Astrocyte (in vitro differentiated cells and primary cell): ENCODE measurements at regions not wholly inside any gene's neighbourhood (a gene's known extent, or its start where the extent isn't known, plus 50 kb on each side); places are given as distances from the start of the nearest gene placed in this dataset.

Source experiments
- DNase-seq: peaks from one replicate; pipeline ENCODE4 v3.0.0-alpha.2; 2010; ENCODE audit warnings: low read depth
- FAIRE-seq: peaks from 2 replicates; lab custom pipeline; 2011; peaks lifted over from hg19 to GRCh38; lab: Jason Lieb, UNC
- H2AFZ ChIP-seq: 2 replicates; pipeline ENCODE4 v1.6.0; 2012; ENCODE audit warnings: low read depth, low read length, inconsistent platforms
- H3K27ac ChIP-seq: 2 replicates; pipeline ENCODE4 v1.5.1; 2011; ENCODE audit warnings: low read depth, low read length, inconsistent platforms
- H3K27me3 ChIP-seq: 2 replicates; pipeline ENCODE4 v1.6.0; 2011; ENCODE audit warnings: low read length, inconsistent platforms; ENCODE audit not compliant: insufficient read depth
- H3K36me3 ChIP-seq: 2 replicates; pipeline ENCODE4 v1.5.1; 2011; ENCODE audit warnings: low read length, inconsistent platforms; ENCODE audit not compliant: insufficient read depth
- H3K4me1 ChIP-seq: 2 replicates; pipeline ENCODE4 v1.5.1; 2011; ENCODE audit warnings: low read length, inconsistent platforms; ENCODE audit not compliant: insufficient read depth
- H3K4me2 ChIP-seq: 2 replicates; pipeline ENCODE4 v1.6.0; 2012; ENCODE audit warnings: low read length, inconsistent platforms
- H3K4me3 ChIP-seq: 2 replicates; pipeline ENCODE4 v1.5.1; 2011; ENCODE audit warnings: low read depth, mild to moderate bottlenecking, low read length, inconsistent platforms; ENCODE audit not compliant: insufficient read depth
- H3K79me2 ChIP-seq: 2 replicates; pipeline ENCODE4 v1.6.0; 2012; ENCODE audit warnings: mild to moderate bottlenecking, low read length, inconsistent platforms; ENCODE audit not compliant: insufficient read depth
- H3K9ac ChIP-seq: 2 replicates; pipeline ENCODE4 v1.6.0; 2012; ENCODE audit warnings: mild to moderate bottlenecking, low read length, inconsistent platforms
- H3K9me3 ChIP-seq: 2 replicates; pipeline ENCODE4 v1.5.1; 2012; ENCODE audit warnings: low read depth, mild to moderate bottlenecking, low read length, inconsistent platforms; ENCODE audit not compliant: insufficient read depth
- H4K20me1 ChIP-seq: 2 replicates; pipeline ENCODE4 v1.6.0; 2012; ENCODE audit warnings: low read length, inconsistent platforms; ENCODE audit not compliant: insufficient read depth
- H3K27ac Mint-ChIP-seq: one replicate; pipeline ENCODE4 v1.8.0; 2021; ENCODE audit warnings: mild to moderate bottlenecking, mixed read lengths; ENCODE audit not compliant: unreplicated experiment
- H3K27me3 Mint-ChIP-seq: one replicate; pipeline ENCODE4 v1.8.0; 2021; ENCODE audit warnings: low read depth, mixed read lengths; ENCODE audit not compliant: unreplicated experiment
- H3K36me3 Mint-ChIP-seq: one replicate; pipeline ENCODE4 v1.8.0; 2021; ENCODE audit warnings: low read depth, mixed read lengths; ENCODE audit not compliant: unreplicated experiment
- H3K4me1 Mint-ChIP-seq: one replicate; pipeline ENCODE4 v1.8.0; 2021; ENCODE audit warnings: low read depth, mixed read lengths; ENCODE audit not compliant: unreplicated experiment
- H3K4me3 Mint-ChIP-seq: one replicate; pipeline ENCODE4 v1.8.0; 2021; ENCODE audit warnings: mild to moderate bottlenecking, moderate library complexity, mixed read lengths; ENCODE audit not compliant: unreplicated experiment
- H3K9me3 Mint-ChIP-seq: one replicate; pipeline ENCODE4 v1.8.0; 2021; ENCODE audit warnings: mild to moderate bottlenecking, mixed read lengths; ENCODE audit not compliant: unreplicated experiment
- CTCF ChIP-seq: IDR thresholded peaks from 2 replicates; pipeline ENCODE4 v1.5.1; 2011; ENCODE audit warnings: low read depth, mild to moderate bottlenecking, inconsistent platforms, low read length, moderate library complexity; ENCODE audit not compliant: insufficient read depth
- EZH2 ChIP-seq: IDR thresholded peaks from 2 replicates; pipeline ENCODE4 v1.6.1; 2012; ENCODE audit warnings: mild to moderate bottlenecking, low read length, inconsistent platforms; ENCODE audit not compliant: insufficient read depth

GRCh38 chr4:14640476-14640875, 361.8 kb upstream of the CPEB2 start:
- H3K36me3 Mint-ChIP-seq = no peaks in the 10 kb centered on the region
- H3K4me3 ChIP-seq = no peak overlapping the region
- no peaks in the 10 kb centered on the region for H3K36me3 ChIP-seq
- H3K27me3 Mint-ChIP-seq = peaks cover 6% of the 10 kb centered on the region
- H3K27me3 ChIP-seq = no peaks in the 10 kb centered on the region
- no peak overlapping the region for H3K9ac ChIP-seq
- DNase-seq = no peak
- FAIRE-seq = no peak
- H3K79me2 ChIP-seq = no peaks in the 10 kb centered on the region
- TF ChIP-seq CTCF = no peak
- no peak for TF ChIP-seq EZH2
- no peak overlapping the region for H2AFZ ChIP-seq
- H3K4me1 Mint-ChIP-seq = peaks cover 23% of the 10 kb centered on the region
- H3K9me3 Mint-ChIP-seq = no peaks in the 10 kb centered on the region
- H3K9me3 ChIP-seq = no peaks in the 10 kb centered on the region
- no peaks in the 10 kb centered on the region for H4K20me1 ChIP-seq
- H3K4me2 ChIP-seq = no peak overlapping the region
- no peaks in the 10 kb centered on the region for H3K4me1 ChIP-seq
- no peak overlapping the region for H3K4me3 Mint-ChIP-seq
- no peak overlapping the region for H3K27ac Mint-ChIP-seq
- H3K27ac ChIP-seq = no peak overlapping the region

- TF ChIP-seq EZH2 = no peak
- no peak for TF ChIP-seq CTCF
- Histone ChIP-seq H3K36me3 (no peaks in the 10 kb centered on the region), H3K9ac (no peak overlapping the region), H4K20me1 (no peaks in the 10 kb centered on the region), H3K4me3 (no peak overlapping the region), H2AFZ (no peak overlapping the region), H3K79me2 (no peaks in the 10 kb centered on the region), H3K27me3 (no peaks in the 10 kb centered on the region), H3K9me3 (no peaks in the 10 kb centered on the region), H3K4me1 (no peaks in the 10 kb centered on the region), H3K4me2 (no peak overlapping the region), H3K27ac (no peak overlapping the region)
- FAIRE-seq (no peak), DNase-seq (no peak)
- no peaks in the 10 kb centered on the region for H3K36me3 Mint-ChIP-seq
- H3K4me3 Mint-ChIP-seq = no peak overlapping the region
- H3K27me3 Mint-ChIP-seq = peaks cover 6% of the 10 kb centered on the region
- H3K9me3 Mint-ChIP-seq = no peaks in the 10 kb centered on the region
- peaks cover 31% of the 10 kb centered on the region for H3K4me1 Mint-ChIP-seq
- no peak overlapping the region for H3K27ac Mint-ChIP-seq
Observed at GRCh38 chr4:14641871-14642270, 360.4 kb upstream of the CPEB2 start.

GRCh38 chr4:14644580-14645282, 357.6 kb upstream of the CPEB2 start:
- Histone ChIP-seq H4K20me1 (no peaks in the 10 kb centered on the region), H3K27ac (no peak overlapping the region), H3K4me2 (no peak overlapping the region), H3K27me3 (no peaks in the 10 kb centered on the region), H3K9ac (no peak overlapping the region), H3K4me3 (no peak overlapping the region), H3K79me2 (no peaks in the 10 kb centered on the region), H3K4me1 (no peaks in the 10 kb centered on the region), H3K36me3 (no peaks in the 10 kb centered on the region), H3K9me3 (no peaks in the 10 kb centered on the region), H2AFZ (no peak overlapping the region)
- Mint-ChIP-seq H3K4me3 (no peak overlapping the region), H3K9me3 (no peaks in the 10 kb centered on the region), H3K27ac (no peak overlapping the region), H3K36me3 (no peaks in the 10 kb centered on the region), H3K4me1 (peaks cover 29% of the 10 kb centered on the region), H3K27me3 (no peaks in the 10 kb centered on the region)
- TF ChIP-seq EZH2 = no peak
- TF ChIP-seq CTCF = no peak
- DNase-seq (no peak), FAIRE-seq (no peak)
